ENCODE measurements at regions not wholly inside any gene's neighbourhood (a gene's known extent, or its start where the extent isn't known, plus 50 kb on each side); places are given as distances from the start of the nearest gene placed in this dataset.
"Not testable (repeated sequence)": the region's sequence is repeated elsewhere in the genome, so short reads cannot be mapped to it uniquely, and the experiment has no call there.

- in situ Hi-C loops (cut with HindIII; ENCODE audit: low pct_ligation_motif_present, low sequenced_read_pairs); DNase-seq: not testable (repeated sequence)
Measured at GRCh38 chr22:15772337-15772736, 82.5 kb downstream of the POTEH start.

GRCh38 chr22:15775118-15775517 is 85.3 kb downstream of the POTEH start:
- H3K4me3 ChIP-seq (ENCODE audit: low read depth, low read length); H3K27me3 ChIP-seq (replicated peaks); H3K36me3 ChIP-seq (replicated peaks); H3K27ac ChIP-seq; DNase-seq; in situ Hi-C loops (cut with HindIII; ENCODE audit: low pct_ligation_motif_present, low sequenced_read_pairs): not testable (repeated sequence)

More at GRCh38 chr22:15772337-15772736, 82.5 kb downstream of the POTEH start:
- H3K27ac ChIP-seq; H3K27me3 ChIP-seq (replicated peaks); H3K36me3 ChIP-seq (replicated peaks); H3K4me3 ChIP-seq (ENCODE audit: low read depth, low read length): not testable (repeated sequence)

- in situ Hi-C loops (cut with HindIII; ENCODE audit: low pct_ligation_motif_present, low sequenced_read_pairs); H3K27ac ChIP-seq; DNase-seq: not testable (repeated sequence)
Measured at GRCh38 chr22:15775670-15776669, 86.1 kb downstream of the POTEH start.

GRCh38 chr22:15776727-15777126 is 86.9 kb downstream of the POTEH start:
- H3K27me3 ChIP-seq (replicated peaks); DNase-seq; H3K36me3 ChIP-seq (replicated peaks); H3K27ac ChIP-seq; in situ Hi-C loops (cut with HindIII; ENCODE audit: low pct_ligation_motif_present, low sequenced_read_pairs); H3K4me3 ChIP-seq (ENCODE audit: low read depth, low read length): not testable (repeated sequence)

More at GRCh38 chr22:15775670-15776669, 86.1 kb downstream of the POTEH start:
- not testable (repeated sequence) for H3K36me3 ChIP-seq (replicated peaks); H3K27me3 ChIP-seq (replicated peaks); H3K4me3 ChIP-seq (ENCODE audit: low read depth, low read length)

- H3K27ac ChIP-seq; in situ Hi-C loops (cut with HindIII; ENCODE audit: low pct_ligation_motif_present, low sequenced_read_pairs); H3K27me3 ChIP-seq (replicated peaks); H3K4me3 ChIP-seq (ENCODE audit: low read depth, low read length); H3K36me3 ChIP-seq (replicated peaks); DNase-seq: not testable (repeated sequence)
Measured at GRCh38 chr22:15777150-15777549, 87.3 kb downstream of the POTEH start.

GRCh38 chr22:15777557-15777956 is 87.7 kb downstream of the POTEH start:
- H3K36me3 ChIP-seq (replicated peaks); H3K4me3 ChIP-seq (ENCODE audit: low read depth, low read length); DNase-seq; H3K27me3 ChIP-seq (replicated peaks); in situ Hi-C loops (cut with HindIII; ENCODE audit: low pct_ligation_motif_present, low sequenced_read_pairs); H3K27ac ChIP-seq: not testable (repeated sequence)

GRCh38 chr22:15778366-15778765 is 88.5 kb downstream of the POTEH start:
- in situ Hi-C loops (cut with HindIII; ENCODE audit: low pct_ligation_motif_present, low sequenced_read_pairs); H3K27ac ChIP-seq; H3K36me3 ChIP-seq (replicated peaks); DNase-seq; H3K27me3 ChIP-seq (replicated peaks); H3K4me3 ChIP-seq (ENCODE audit: low read depth, low read length): not testable (repeated sequence)

- H3K4me3 ChIP-seq (ENCODE audit: low read depth, low read length); H3K27me3 ChIP-seq (replicated peaks); H3K27ac ChIP-seq; H3K36me3 ChIP-seq (replicated peaks); DNase-seq; in situ Hi-C loops (cut with HindIII; ENCODE audit: low pct_ligation_motif_present, low sequenced_read_pairs): not testable (repeated sequence)
Measured at GRCh38 chr22:15781652-15782051, 91.8 kb downstream of the POTEH start.

- H3K27ac ChIP-seq; H3K36me3 ChIP-seq (replicated peaks); H3K4me3 ChIP-seq (ENCODE audit: low read depth, low read length); H3K27me3 ChIP-seq (replicated peaks); DNase-seq; in situ Hi-C loops (cut with HindIII; ENCODE audit: low pct_ligation_motif_present, low sequenced_read_pairs): not testable (repeated sequence)
Measured at GRCh38 chr22:15782933-15783332, 93.1 kb downstream of the POTEH start.

- H3K27me3 ChIP-seq (replicated peaks); H3K4me3 ChIP-seq (ENCODE audit: low read depth, low read length); H3K27ac ChIP-seq; DNase-seq; H3K36me3 ChIP-seq (replicated peaks); in situ Hi-C loops (cut with HindIII; ENCODE audit: low pct_ligation_motif_present, low sequenced_read_pairs): not testable (repeated sequence)
Measured at GRCh38 chr22:15784383-15785085, 94.7 kb downstream of the POTEH start.

- H3K27me3 ChIP-seq (replicated peaks); DNase-seq; H3K36me3 ChIP-seq (replicated peaks); H3K27ac ChIP-seq; H3K4me3 ChIP-seq (ENCODE audit: low read depth, low read length); in situ Hi-C loops (cut with HindIII; ENCODE audit: low pct_ligation_motif_present, low sequenced_read_pairs): not testable (repeated sequence)
Measured at GRCh38 chr22:15786942-15787733, 97.3 kb downstream of the POTEH start.

GRCh38 chr22:15791557-15791956 is 101.7 kb downstream of the POTEH start:
- H3K36me3 ChIP-seq (replicated peaks); H3K4me3 ChIP-seq (ENCODE audit: low read depth, low read length); H3K27ac ChIP-seq; DNase-seq; H3K27me3 ChIP-seq (replicated peaks); in situ Hi-C loops (cut with HindIII; ENCODE audit: low pct_ligation_motif_present, low sequenced_read_pairs): not testable (repeated sequence)

GRCh38 chr22:15799935-15800334 is 110.1 kb downstream of the POTEH start:
- H3K36me3 ChIP-seq (replicated peaks); H3K27ac ChIP-seq; DNase-seq; H3K27me3 ChIP-seq (replicated peaks); H3K4me3 ChIP-seq (ENCODE audit: low read depth, low read length); in situ Hi-C loops (cut with HindIII; ENCODE audit: low pct_ligation_motif_present, low sequenced_read_pairs): not testable (repeated sequence)

GRCh38 chr22:15811141-15811540 is 121.3 kb downstream of the POTEH start:
- H3K36me3 ChIP-seq (replicated peaks); H3K27me3 ChIP-seq (replicated peaks); H3K27ac ChIP-seq; H3K4me3 ChIP-seq (ENCODE audit: low read depth, low read length); in situ Hi-C loops (cut with HindIII; ENCODE audit: low pct_ligation_motif_present, low sequenced_read_pairs): not testable (repeated sequence)
- DNase-seq, result peak; percentile 9
